ENCODE measurements at regions not wholly inside any gene's neighbourhood (a gene's known extent, or its start where the extent isn't known, plus 50 kb on each side); places are given as distances from the start of the nearest gene placed in this dataset.

DNA sequence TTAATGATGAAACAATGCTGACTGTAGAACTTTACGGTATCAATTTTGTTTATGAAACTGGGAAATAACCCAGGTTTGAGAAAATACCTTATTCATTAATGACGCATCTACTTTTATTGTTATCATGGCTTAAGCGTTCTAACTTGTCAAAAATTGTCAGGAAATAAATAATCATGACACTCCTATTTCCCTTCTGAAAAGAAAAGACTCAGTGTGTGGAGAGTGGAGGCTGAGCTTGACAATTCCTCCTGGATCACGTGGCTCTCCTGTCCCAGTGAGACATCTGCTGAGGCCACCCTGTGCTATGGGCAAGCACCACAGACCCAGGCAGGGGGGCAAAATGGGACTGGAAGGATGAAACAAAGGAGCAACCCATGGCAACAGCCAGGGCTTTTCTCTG is 466.4 kb downstream of the ZNF608 start:
- POLR2A ChIA-PET = no interaction called here
- TF ChIP-seq FOS (IDR thresholded peaks at IDR 0.05; ENCODE audit: borderline replicate concordance, insufficient read depth, low read length) (no peak), POLR2A (IDR thresholded peaks at IDR 0.05; ENCODE audit: low read depth, low read length) (no peak), JUN (IDR thresholded peaks at IDR 0.05; ENCODE audit: borderline replicate concordance, insufficient read depth, insufficient read length, low read depth) (no peak), EZH2 (IDR thresholded peaks at IDR 0.05; ENCODE audit: borderline replicate concordance, low read depth, low read length, severe bottlenecking) (no peak), MYC (IDR thresholded peaks at IDR 0.05; ENCODE audit: low read depth, low read length) (no peak), POLR2AphosphoS5 (IDR thresholded peaks at IDR 0.05; ENCODE audit: insufficient read depth, low read depth, low read length) (no peak), GATA2 (IDR thresholded peaks at IDR 0.05; ENCODE audit: insufficient read depth, insufficient read length, low read depth, low read length) (no peak)
- TF ChIP-seq, protein P1, sequence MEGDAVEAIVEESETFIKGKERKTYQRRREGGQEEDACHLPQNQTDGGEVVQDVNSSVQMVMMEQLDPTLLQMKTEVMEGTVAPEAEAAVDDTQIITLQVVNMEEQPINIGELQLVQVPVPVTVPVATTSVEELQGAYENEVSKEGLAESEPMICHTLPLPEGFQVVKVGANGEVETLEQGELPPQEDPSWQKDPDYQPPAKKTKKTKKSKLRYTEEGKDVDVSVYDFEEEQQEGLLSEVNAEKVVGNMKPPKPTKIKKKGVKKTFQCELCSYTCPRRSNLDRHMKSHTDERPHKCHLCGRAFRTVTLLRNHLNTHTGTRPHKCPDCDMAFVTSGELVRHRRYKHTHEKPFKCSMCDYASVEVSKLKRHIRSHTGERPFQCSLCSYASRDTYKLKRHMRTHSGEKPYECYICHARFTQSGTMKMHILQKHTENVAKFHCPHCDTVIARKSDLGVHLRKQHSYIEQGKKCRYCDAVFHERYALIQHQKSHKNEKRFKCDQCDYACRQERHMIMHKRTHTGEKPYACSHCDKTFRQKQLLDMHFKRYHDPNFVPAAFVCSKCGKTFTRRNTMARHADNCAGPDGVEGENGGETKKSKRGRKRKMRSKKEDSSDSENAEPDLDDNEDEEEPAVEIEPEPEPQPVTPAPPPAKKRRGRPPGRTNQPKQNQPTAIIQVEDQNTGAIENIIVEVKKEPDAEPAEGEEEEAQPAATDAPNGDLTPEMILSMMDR (IDR thresholded peaks at IDR 0.05; ENCODE audit: extremely low read depth in 1 of 2, insufficient read depth in 1 of 2, low read depth in 1 of 2, low read length in 2 of 2) = no peak
- TF ChIP-seq, protein P2, sequence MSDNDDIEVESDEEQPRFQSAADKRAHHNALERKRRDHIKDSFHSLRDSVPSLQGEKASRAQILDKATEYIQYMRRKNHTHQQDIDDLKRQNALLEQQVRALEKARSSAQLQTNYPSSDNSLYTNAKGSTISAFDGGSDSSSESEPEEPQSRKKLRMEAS (IDR thresholded peaks at IDR 0.05; ENCODE audit: insufficient read depth, insufficient read length) = no peak
- no TSS peak for BruUV-seq (replicated peaks)
- Histone ChIP-seq H3K27ac (ENCODE audit: insufficient read depth, low read depth, low read length) (no peak overlapping the region), H3K79me2 (ENCODE audit: control insufficient read depth, insufficient read depth, low read length) (no peaks in the 10 kb centered on the region), H3K27me3 (ENCODE audit: control insufficient read depth in 2 of 2, insufficient read depth in 2 of 2, low read length in 2 of 2) (peaks cover 0 to 4% of the 10 kb centered on the region in 2 experiments), H3K4me3 (replicated peaks in 1 of 3; ENCODE audit: insufficient read depth in 1 of 3, low read depth in 1 of 3, low read length in 3 of 3) (no peak overlapping the region), H2AFZ (ENCODE audit: low read depth, low read length) (no peak overlapping the region), H4K20me1 (replicated peaks; ENCODE audit: control insufficient read depth, extremely low read depth, insufficient read depth, low read length) (no peaks in the 10 kb centered on the region), H3K9me3 (replicated peaks; ENCODE audit: control insufficient read depth, insufficient read depth, low read length) (no peaks in the 10 kb centered on the region), H3K4me1 (ENCODE audit: control insufficient read depth, extremely low read depth, insufficient read depth, low read length) (no peaks in the 10 kb centered on the region), H3K4me2 (ENCODE audit: insufficient read depth, low read length) (no peak overlapping the region), H3K36me3 (ENCODE audit: control insufficient read depth in 2 of 2, extremely low read depth in 1 of 2, insufficient read depth in 2 of 2, low read length in 2 of 2) (no peaks in the 10 kb centered on the region), H3K9ac (replicated peaks; ENCODE audit: extremely low read depth, insufficient read depth, low read length) (no peak overlapping the region), H3K9me1 (replicated peaks; ENCODE audit: control insufficient read depth, extremely low read depth, insufficient read depth, low read length) (no peaks in the 10 kb centered on the region)
- FAIRE-seq (no peak), DNase-seq (ENCODE audit: low read depth, low spot score) (no peak)
- CTCF ChIA-PET = interaction anchor here (0.5 kb wide), 1 partner anchor 158 kb away, joined by 3 read pairs; no protein-coding TSS in a partner anchor
- dilution Hi-C loops (cut with MboI; ENCODE audit: extremely low pct_ligation_motif_present, low sequenced_read_pairs) (no loop called here), intact Hi-C loops (cut with micrococcal nuclease) (no loop called here)

Data from endothelial cell of umbilical vein (primary cell).